Jurkat, Clone E6-1 (cell line): ENCODE measurements at regions not wholly inside any gene's neighbourhood (a gene's known extent, or its start where the extent isn't known, plus 50 kb on each side); places are given as distances from the start of the nearest gene placed in this dataset.
"Not testable (repeated sequence)": the region's sequence is repeated elsewhere in the genome, so short reads cannot be mapped to it uniquely, and the experiment has no call there.

Experiments
- DNase-seq: peaks from one replicate; pipeline ENCODE4 v3.0.0-alpha.2; 2011; ENCODE audit warnings: low read depth, low spot score
- H3K4me3 ChIP-seq: 2 replicates; pipeline ENCODE4 v1.5.1; 2011; ENCODE audit warnings: mild to moderate bottlenecking, low read length, control low read depth, moderate library complexity

GRCh38 chr6:140554421-140554820 lies 1180.0 kb upstream of the CITED2 start:
- no peak overlapping the region for H3K4me3 ChIP-seq
- no peak for DNase-seq

DNA sequence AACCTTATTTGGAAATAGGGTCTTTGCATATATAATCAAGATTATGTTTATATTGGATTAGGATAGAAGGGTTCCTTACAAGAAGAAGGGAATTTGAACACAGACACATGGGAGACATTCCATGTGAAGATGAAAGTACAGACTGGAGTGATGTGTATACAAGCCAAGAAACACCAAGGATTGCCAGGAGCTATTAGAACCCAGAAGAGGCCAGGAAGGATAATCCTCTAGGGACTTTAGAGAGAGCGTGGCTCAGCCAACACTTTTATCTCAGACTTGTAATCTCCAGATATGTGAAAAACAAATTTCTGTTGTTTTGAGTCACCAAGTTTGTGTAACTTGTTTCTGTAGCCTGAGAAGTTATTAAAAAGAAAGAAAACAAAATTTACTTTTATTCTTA lies 1173.9 kb upstream of the CITED2 start:
- no peak for DNase-seq
- no peak overlapping the region for H3K4me3 ChIP-seq

DNA sequence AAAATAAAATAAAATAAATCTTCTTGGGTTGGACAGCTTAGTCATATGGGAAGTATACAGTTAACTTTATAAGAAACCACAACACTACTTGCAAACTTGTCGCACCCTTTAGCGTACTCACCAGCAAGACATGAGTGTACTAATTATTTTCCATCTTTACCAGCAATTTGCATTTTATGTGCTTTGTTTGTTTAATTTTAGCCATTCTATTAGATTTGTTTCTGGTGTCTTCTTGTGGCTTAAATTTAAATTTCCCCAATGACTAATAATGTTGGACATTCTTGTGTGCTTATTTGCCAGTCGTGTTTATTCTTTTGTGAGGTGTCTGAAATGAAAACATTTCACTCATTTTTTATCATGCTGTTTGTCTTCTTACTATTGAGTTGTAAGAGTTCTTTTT lies 1172.2 kb upstream of the CITED2 start:
- DNase-seq, result no peak
- no peak overlapping the region for H3K4me3 ChIP-seq

GRCh38 chr6:140544431-140544830 lies 1170.0 kb upstream of the CITED2 start:
- no peak overlapping the region for H3K4me3 ChIP-seq
- no peak for DNase-seq

GRCh38 chr6:140542863-140543262 lies 1168.4 kb upstream of the CITED2 start:
- DNase-seq, result no peak
- H3K4me3 ChIP-seq, result no peak overlapping the region

DNA sequence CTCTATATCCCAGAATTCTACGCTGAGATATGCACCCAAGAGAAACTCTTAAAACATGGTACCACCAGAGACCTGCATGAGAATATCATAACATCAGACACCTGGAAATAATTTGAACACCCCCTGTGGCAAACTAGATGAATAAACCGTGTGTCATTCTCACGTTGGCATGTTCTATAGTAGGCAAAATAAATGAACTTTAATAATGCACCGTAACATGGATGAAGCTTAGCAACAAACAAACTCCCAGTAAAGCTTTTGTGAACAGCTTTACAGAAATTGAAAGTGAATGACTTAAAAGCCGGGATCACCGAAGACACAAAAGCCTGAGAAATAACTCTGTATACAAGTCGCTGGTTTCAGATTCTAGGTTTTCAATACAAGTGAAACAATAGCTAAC lies 1166.8 kb upstream of the CITED2 start:
- H3K4me3 ChIP-seq, result no peak overlapping the region
- no peak for DNase-seq

DNA sequence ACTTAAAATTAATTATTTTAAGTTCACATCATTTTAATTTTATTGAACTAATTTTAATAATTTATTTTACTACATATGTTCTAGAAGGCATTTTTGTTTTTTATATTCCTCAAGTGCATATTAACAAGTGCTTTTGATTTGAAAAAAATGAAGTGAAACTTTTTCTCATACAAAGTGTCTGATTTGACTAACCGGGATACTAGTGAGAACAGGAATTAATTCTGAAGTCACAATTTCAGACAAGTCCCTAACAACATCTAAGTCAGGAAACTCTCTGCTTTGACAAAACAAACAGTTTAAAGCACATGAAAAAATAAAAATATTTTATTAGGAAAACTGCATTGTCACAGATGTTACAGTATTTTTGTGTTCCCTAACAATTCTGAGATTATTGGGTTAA lies 1166.3 kb upstream of the CITED2 start:
- no peak for DNase-seq
- no peak overlapping the region for H3K4me3 ChIP-seq

- no peak for DNase-seq
- H3K4me3 ChIP-seq, result no peak overlapping the region
Measured at GRCh38 chr6:140538926-140539325, 1164.5 kb upstream of the CITED2 start.

DNA sequence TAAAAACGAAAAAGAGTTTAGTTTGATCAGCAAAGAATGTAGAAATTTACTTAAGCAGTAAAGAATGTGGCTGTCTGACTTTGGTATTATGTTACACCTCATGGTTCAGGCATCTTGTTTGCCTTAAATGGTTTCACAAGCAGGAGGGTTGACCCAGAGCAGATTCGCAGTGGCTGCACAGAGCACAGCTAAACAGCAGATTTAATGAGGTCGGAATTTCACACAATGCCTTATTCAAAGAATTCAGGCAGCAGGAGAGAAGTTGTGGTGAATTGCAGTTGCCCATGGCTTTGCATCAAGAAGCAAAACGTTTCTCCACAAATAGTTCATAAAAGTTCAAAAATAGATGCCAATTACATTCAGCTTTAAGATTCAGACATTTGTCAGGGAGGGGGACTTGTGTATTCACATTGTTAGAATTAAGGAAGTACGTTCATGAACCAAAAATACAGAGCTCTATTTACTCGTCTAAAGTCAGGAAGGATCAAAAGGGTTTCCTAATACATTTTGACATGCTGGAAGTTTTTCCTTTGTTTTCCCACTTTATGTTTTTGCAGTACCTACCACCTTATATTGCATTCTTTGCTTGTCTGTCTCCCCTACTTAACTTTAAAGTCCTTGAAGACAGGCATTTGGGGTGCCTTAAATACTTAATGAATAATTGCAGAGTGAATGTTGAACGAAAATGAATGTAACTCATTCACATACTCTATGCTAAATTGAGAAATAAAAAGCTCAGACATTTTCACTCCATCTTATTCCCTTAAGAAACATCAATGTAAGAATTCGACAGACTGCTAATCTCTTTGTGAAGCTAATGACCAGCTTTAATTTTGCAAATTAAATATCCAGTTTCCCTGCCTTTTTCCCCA lies 1163.6 kb upstream of the CITED2 start:
- DNase-seq, result no peak
- H3K4me3 ChIP-seq, result no peak overlapping the region

DNA sequence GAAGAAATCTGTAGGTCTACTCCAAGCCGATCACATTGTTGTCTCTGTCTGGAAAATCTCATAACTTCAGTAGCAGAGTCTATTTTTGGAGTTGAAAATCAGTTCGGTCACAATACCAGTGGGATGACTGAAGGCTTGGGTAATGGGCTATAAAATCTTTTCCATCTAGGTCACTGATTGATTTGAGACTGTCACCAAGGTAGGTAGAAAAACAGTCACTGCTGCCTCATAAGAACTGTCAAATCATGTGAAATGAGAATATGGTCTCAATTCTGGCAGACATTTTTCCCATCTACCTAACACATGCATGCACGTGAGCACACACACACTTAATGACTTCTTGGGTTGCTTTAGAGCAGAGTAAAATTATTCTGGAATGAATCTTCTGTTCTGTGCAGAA lies 1162.8 kb upstream of the CITED2 start:
- H3K4me3 ChIP-seq, result no peak overlapping the region
- DNase-seq, result no peak

DNA sequence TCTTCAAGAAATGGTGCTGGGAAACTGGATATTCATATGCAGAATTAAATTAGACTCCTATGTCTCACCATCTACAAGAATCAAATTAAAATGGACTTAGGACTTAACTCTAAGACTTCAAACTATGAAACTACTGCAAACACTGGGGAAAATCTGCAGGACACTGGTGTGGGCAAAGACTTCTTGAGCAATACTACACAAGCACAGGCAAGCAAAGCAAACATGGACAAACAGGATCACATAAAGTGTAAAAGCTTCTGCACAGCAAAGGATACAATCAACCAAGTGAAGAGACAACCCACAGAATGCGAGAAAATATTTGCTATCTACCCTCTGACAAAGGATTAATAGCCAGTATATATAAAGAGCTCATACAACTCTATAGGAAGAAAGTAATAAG lies 1161.1 kb upstream of the CITED2 start:
- no peak for DNase-seq
- H3K4me3 ChIP-seq, result no peak overlapping the region

- DNase-seq, result no peak
- H3K4me3 ChIP-seq, result no peak overlapping the region
Measured at GRCh38 chr6:140533526-140533925, 1159.1 kb upstream of the CITED2 start.

DNA sequence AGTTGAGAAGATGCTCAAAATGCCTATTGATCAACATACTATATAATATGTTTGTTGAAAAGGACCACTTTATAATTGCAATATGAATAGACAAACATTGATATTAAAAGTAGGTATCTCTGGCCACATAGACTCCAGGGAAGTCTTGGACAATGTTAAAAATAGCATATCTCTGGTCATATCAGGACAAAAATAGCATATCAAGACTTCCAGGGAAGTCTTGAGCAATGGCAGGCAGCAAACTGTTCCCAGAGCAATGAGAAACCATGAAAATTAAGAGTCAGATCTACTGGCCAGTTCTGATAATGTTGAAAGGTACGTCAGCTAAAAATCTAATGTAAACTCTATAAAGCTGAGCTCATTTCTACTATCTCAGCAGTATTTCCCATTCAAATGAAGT lies 1130.3 kb upstream of the CITED2 start:
- DNase-seq, result no peak
- no peak overlapping the region for H3K4me3 ChIP-seq

DNA sequence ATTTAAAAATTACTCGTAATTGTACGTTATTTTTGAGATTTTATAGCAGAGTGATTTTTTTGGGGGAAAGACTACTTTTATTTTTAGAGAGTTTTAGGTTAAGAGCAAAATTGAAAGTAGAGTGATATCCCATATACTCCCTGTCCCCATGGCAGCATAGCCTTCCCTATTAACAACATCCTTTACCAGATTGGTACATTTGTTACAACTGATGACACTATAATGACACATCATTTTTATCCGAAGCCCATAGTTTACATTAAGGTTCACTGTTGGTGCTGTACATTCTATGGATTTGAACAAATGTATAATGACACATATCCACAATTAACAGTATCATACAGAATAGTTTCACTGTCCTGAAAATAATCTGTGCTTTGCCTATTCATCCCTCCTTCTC lies 1126.4 kb upstream of the CITED2 start:
- DNase-seq, result no peak
- no peak overlapping the region for H3K4me3 ChIP-seq

GRCh38 chr6:140499607-140500006 lies 1125.2 kb upstream of the CITED2 start:
- no peak overlapping the region for H3K4me3 ChIP-seq
- DNase-seq, result no peak

DNA sequence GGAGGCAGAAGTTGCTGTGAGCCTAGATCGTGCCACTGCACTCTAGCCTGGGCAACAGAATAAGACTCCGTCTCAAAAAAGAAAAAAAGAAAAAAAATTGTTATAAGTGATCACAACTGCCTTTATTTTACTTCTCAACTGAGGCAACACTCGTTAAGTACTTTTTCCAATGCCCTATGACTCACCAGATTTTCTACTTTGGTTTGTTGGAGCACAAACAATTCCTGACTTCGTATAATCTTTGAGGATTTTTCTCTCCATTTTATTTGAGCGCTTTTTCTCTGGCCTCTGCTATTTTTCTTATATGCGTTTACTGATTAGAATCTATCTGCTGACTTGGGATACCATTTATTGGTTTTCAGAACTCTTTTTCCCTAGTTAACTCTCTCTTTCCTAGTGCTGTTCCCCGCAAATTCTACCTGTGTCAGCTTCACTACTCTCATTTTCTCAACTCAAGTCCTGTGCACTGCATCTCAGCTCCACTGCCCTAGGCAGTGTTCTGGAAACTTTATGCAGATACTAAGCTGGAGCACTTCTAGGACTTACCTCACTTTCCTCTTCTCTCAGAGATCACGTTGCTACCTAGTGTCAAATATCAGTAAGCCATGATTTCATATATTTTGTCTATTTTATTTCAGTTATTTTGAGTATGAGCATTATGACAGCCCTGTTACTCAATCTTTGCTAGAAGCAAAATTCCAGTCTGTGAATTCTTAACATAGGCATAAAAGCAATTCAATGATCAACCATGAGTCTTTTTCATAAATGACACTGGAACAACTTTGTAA lies 1120.1 kb upstream of the CITED2 start:
- DNase-seq, result no peak
- no peak overlapping the region for H3K4me3 ChIP-seq

DNA sequence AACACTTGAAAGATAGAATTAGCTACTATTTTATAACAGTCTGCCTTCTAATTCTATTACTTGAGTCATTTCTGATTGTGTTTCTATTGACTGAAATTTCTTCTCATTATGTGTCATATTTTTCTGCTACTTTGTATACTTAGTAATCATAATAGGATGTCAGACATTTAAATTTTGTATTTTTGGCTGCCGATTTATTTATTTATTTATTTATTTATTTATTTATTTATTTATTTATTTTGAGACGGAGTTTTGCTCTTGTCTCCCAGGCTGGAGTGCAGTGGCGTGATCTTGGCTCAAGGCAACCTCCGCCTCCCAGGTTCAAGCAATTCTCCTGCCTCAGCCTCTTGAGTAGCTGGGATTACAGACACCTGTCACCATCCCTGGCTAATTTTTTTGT lies 1119.0 kb upstream of the CITED2 start:
- H3K4me3 ChIP-seq, DNase-seq: not testable (repeated sequence)

- no peak overlapping the region for H3K4me3 ChIP-seq
- DNase-seq, result no peak
Measured at GRCh38 chr6:140490081-140490480, 1115.6 kb upstream of the CITED2 start.

DNA sequence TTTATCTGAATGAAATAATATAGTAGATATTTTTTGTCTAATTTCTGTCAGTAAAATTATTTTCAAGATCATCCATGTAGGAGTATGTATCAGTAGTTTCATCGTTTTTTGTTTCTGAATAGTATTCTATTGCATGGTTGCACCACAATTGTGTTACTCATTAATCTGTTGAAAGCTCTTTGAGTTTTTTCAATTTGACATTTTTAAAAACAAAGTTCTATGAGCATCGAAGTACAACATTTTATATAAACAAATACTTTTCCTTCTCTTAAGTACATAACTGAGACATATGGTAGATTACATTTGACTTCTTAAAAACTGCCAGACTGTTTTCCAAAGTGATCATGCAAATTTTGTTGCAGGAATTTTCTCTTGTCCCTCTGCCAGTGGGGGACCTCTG lies 1113.1 kb upstream of the CITED2 start:
- no peak for DNase-seq
- H3K4me3 ChIP-seq, result no peak overlapping the region
